A673 (cell line): ENCODE measurements at regions not wholly inside any gene's neighbourhood (a gene's known extent, or its start where the extent isn't known, plus 50 kb on each side); places are given as distances from the start of the nearest gene placed in this dataset.

Experiments used
- BruUV-seq: library from RNA; stranded (reverse); fragments of 400-500 nt; replicated peaks from 2 replicates; lab custom pipeline; 2021; lab: Mats Ljungman, UMichigan
- CTCF ChIA-PET: fragments of 300-600 bp; sonication (Branson Sonifier 250); formaldehyde crosslinking; loops from one replicate; lab custom pipeline; 2022; ENCODE audit warnings: antibody characterized with exemption; lab: Charles Lee
- POLR2A ChIA-PET: fragments of 300-600 bp; sonication (Branson Sonifier 250); formaldehyde crosslinking; loops from one replicate; lab custom pipeline; 2022; ENCODE audit warnings: antibody characterized with exemption; ENCODE audit not compliant: low non-redundant PET; lab: Charles Lee
- DNase-seq: peaks from one replicate; pipeline ENCODE4 v3.0.0-alpha.2; 2015; ENCODE audit warnings: low spot score
- H3K27ac ChIP-seq: fragments of 200-600 bp; sonication (generic); 2 replicates; pipeline ENCODE4 v1.5.1; 2016; ENCODE audit warnings: mixed run types, low read depth, mild to moderate bottlenecking, mixed read lengths, antibody characterized with exemption, low read length; ENCODE audit not compliant: poor library complexity, severe bottlenecking
- H3K27me3 ChIP-seq: fragments of 200-600 bp; sonication (generic); replicated peaks from 2 replicates; pipeline ENCODE4 v1.6.1; 2017; ENCODE audit warnings: mixed run types, low read depth, mild to moderate bottlenecking, mixed read lengths, antibody characterized with exemption, low read length; ENCODE audit not compliant: insufficient read depth, poor library complexity
- H3K36me3 ChIP-seq: fragments of 200-600 bp; sonication (generic); 2 replicates; pipeline ENCODE4 v1.6.1; 2016; ENCODE audit warnings: mixed run types, mild to moderate bottlenecking, mixed read lengths, antibody characterized with exemption, low read length; ENCODE audit not compliant: insufficient read depth, poor library complexity, severe bottlenecking
- H3K4me1 ChIP-seq: fragments of 200-600 bp; sonication (generic); 2 replicates; pipeline ENCODE4 v1.6.1; 2017; ENCODE audit warnings: mixed run types, mild to moderate bottlenecking, mixed read lengths, antibody characterized with exemption, low read length; ENCODE audit not compliant: insufficient read depth, poor library complexity, severe bottlenecking
- H3K4me3 ChIP-seq: fragments of 200-600 bp; sonication (generic); 2 replicates; pipeline ENCODE4 v1.5.1; 2016; ENCODE audit warnings: low read depth, mixed run types, mild to moderate bottlenecking, mixed read lengths, low read length; ENCODE audit not compliant: poor library complexity, severe bottlenecking
- H3K9me3 ChIP-seq: fragments of 200-600 bp; sonication (generic); 2 replicates; pipeline ENCODE4 v1.6.1; 2016; ENCODE audit warnings: mixed run types, low read depth, mild to moderate bottlenecking, mixed read lengths, antibody characterized with exemption, low read length; ENCODE audit not compliant: poor library complexity, severe bottlenecking
- CTCF ChIP-seq: fragments of 300-800, 200-600 bp; sonication (generic); conservative IDR thresholded peaks from 2 replicates; pipeline ENCODE4 v1.5.1; 2017; ENCODE audit warnings: low read depth, mild to moderate bottlenecking, antibody characterized with exemption, low read length, moderate library complexity, mixed read lengths
- EZH2 ChIP-seq: fragments of 200-600 bp; sonication (generic); IDR thresholded peaks from 2 replicates; pipeline ENCODE4 v1.6.1; 2017; ENCODE audit warnings: borderline replicate concordance, low read depth, mild to moderate bottlenecking, mixed read lengths, antibody characterized with exemption, low read length; ENCODE audit not compliant: poor library complexity, severe bottlenecking
- intact Hi-C: fragments of 100-400 bp; cut with micrococcal nuclease; formaldehyde crosslinking; loops from one replicate; pipeline ENCODE4 v1.10.0; 2022; ENCODE audit not compliant: unreplicated experiment

DNA sequence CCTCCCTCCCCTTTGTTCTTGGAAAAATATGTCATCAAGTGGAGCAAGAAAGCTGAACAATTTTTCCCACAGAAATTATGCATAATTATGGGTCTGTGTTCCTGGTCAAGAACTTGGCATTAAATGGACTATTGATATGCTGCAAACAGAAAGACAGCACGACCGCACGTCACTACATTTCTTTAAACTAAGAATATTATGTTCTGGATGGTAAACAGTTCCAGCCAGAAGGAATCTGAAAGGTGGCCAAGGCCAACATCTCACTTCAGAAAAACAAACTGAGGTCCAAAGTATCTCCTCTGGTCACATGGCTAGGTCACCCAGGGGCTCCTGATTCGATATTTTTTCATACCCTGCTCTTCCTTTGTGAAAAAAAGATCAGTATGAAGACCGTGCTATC lies 173.3 kb upstream of the GAS1 start:
- BruUV-seq: no TSS peak
- Histone ChIP-seq H3K27me3 (no peaks in the 10 kb centered on the region), H3K4me1 (peaks cover 7% of the 10 kb centered on the region), H3K4me3 (no peak overlapping the region), H3K36me3 (no peaks in the 10 kb centered on the region), H3K27ac (no peak overlapping the region), H3K9me3 (no peaks in the 10 kb centered on the region)
- POLR2A ChIA-PET: no interaction called here
- intact Hi-C loops: no loop called here
- DNase-seq: no peak
- CTCF ChIA-PET: no interaction called here
- TF ChIP-seq CTCF (no peak), EZH2 (no peak)

GRCh38 chr9:87122947-87123685 lies 175.8 kb upstream of the GAS1 start:
- no peaks in the 10 kb centered on the region for H3K27me3 ChIP-seq
- ChIA-PET POLR2A (no interaction called here), CTCF (no interaction called here)
- TF ChIP-seq CTCF (no peak), EZH2 (no peak)
- no peak for DNase-seq
- no peaks in the 10 kb centered on the region for H3K9me3 ChIP-seq
- H3K27ac ChIP-seq: no peak overlapping the region
- no peaks in the 10 kb centered on the region for H3K36me3 ChIP-seq
- H3K4me1 ChIP-seq: peaks cover 7% of the 10 kb centered on the region
- H3K4me3 ChIP-seq: no peak overlapping the region
- intact Hi-C loops: no loop called here
- BruUV-seq: no TSS peak

DNA sequence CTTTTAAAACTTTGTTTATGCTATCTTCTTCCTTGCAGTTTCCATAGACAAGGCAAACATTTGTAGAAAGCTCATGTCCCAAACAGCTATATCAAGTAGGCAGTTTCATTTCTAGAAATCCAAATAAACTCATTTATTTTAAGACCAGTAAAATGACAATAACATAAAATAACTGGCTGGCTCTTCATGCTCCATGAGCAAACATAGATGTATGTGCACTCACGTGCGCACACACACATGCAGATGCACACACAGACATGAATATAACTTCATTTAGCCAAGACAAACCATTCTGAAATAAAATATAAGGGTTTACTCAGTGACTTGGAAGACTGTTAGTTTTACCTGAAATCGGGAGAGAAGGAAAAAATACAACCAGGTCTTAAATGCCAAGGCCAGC lies 176.5 kb upstream of the GAS1 start:
- Histone ChIP-seq H3K27ac (no peak overlapping the region), H3K27me3 (no peaks in the 10 kb centered on the region), H3K9me3 (no peaks in the 10 kb centered on the region), H3K36me3 (no peaks in the 10 kb centered on the region), H3K4me3 (no peak overlapping the region), H3K4me1 (peaks cover 7% of the 10 kb centered on the region)
- no TSS peak for BruUV-seq
- POLR2A ChIA-PET: no interaction called here
- DNase-seq: no peak
- CTCF ChIA-PET: no interaction called here
- intact Hi-C loops: no loop called here
- TF ChIP-seq EZH2 (no peak), CTCF (no peak)
